ENCODE measurements at regions not wholly inside any gene's neighbourhood (a gene's known extent, or its start where the extent isn't known, plus 50 kb on each side); places are given as distances from the start of the nearest gene placed in this dataset.
A peak's percentile ranks its signal among the peaks of the same experiment; 100 is the strongest.

DNA sequence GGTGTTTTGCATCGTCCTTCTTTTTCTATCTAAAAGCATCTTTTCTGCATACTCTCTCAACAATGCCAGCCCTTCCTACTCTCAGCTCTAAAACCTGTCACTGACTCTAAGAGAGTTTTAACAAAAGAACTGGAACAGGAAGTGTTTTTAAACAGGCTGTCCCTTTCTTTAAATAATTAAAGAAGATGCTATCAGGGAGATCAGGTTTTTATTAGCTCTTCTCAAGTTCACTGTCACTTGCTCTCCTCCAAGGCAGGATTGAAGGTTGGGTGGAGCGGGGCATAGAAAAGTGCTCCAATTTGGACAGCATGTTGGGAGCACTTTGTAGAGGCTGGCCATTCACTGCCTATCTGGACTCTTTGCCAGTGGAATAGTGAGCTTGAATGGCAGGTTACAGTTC is 56.4 kb upstream of the BARX2 start:
- TF ChIP-seq, protein P1, sequence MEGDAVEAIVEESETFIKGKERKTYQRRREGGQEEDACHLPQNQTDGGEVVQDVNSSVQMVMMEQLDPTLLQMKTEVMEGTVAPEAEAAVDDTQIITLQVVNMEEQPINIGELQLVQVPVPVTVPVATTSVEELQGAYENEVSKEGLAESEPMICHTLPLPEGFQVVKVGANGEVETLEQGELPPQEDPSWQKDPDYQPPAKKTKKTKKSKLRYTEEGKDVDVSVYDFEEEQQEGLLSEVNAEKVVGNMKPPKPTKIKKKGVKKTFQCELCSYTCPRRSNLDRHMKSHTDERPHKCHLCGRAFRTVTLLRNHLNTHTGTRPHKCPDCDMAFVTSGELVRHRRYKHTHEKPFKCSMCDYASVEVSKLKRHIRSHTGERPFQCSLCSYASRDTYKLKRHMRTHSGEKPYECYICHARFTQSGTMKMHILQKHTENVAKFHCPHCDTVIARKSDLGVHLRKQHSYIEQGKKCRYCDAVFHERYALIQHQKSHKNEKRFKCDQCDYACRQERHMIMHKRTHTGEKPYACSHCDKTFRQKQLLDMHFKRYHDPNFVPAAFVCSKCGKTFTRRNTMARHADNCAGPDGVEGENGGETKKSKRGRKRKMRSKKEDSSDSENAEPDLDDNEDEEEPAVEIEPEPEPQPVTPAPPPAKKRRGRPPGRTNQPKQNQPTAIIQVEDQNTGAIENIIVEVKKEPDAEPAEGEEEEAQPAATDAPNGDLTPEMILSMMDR (IDR thresholded peaks at IDR 0.05; ENCODE audit: low read depth, low read length): no peak
- no peak for DNase-seq
- Histone ChIP-seq H3K4me3 (ENCODE audit: low read depth, low read length) (no peak overlapping the region), H3K27ac (no peak overlapping the region), H3K27me3 (ENCODE audit: insufficient read depth, low read depth, severe bottlenecking) (no peaks in the 10 kb centered on the region), H3K9me3 (ENCODE audit: severe bottlenecking) (no peaks in the 10 kb centered on the region), H3K36me3 (no peaks in the 10 kb centered on the region)

GRCh38 chr11:129317571-129317970 is 58.1 kb upstream of the BARX2 start:
- no peak overlapping the region for H3K27ac ChIP-seq
- H3K27me3 ChIP-seq (ENCODE audit: insufficient read depth, low read depth, severe bottlenecking): no peaks in the 10 kb centered on the region
- H3K36me3 ChIP-seq: no peaks in the 10 kb centered on the region
- TF ChIP-seq, protein P1 (IDR thresholded peaks at IDR 0.05; ENCODE audit: low read depth, low read length): no peak
- H3K4me3 ChIP-seq (ENCODE audit: low read depth, low read length): no peak overlapping the region
- no peaks in the 10 kb centered on the region for H3K9me3 ChIP-seq (ENCODE audit: severe bottlenecking)
- DNase-seq: no peak

DNA sequence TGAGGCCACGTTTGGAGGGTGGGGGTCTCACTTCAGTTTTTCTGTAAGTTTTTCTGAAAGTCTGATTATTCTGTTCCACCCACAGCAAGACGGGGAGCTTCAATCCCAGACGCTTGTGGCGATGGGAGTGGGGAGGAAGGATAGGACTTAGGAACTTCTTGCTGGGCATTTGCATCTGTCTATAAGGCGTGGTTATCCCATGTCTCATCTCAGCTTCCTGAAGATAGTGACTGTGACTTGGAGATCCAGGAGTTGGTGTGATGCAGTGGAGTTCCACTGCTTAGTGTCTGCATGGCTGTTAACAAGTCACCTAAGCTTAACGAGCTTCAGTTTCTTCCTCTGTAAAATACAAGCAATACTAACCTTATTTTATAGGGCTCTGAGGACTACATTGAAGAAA is 58.9 kb upstream of the BARX2 start:
- no peak overlapping the region for H3K27ac ChIP-seq
- no peak for DNase-seq
- no peaks in the 10 kb centered on the region for H3K9me3 ChIP-seq (ENCODE audit: severe bottlenecking)
- no peaks in the 10 kb centered on the region for H3K27me3 ChIP-seq (ENCODE audit: insufficient read depth, low read depth, severe bottlenecking)
- H3K4me3 ChIP-seq (ENCODE audit: low read depth, low read length): no peak overlapping the region
- TF ChIP-seq, protein P1 (IDR thresholded peaks at IDR 0.05; ENCODE audit: low read depth, low read length): no peak
- no peaks in the 10 kb centered on the region for H3K36me3 ChIP-seq

GRCh38 chr11:129315781-129316579 is 59.7 kb upstream of the BARX2 start:
- DNase-seq: peak; percentile 35
- peaks cover 1% of the 10 kb centered on the region for H3K9me3 ChIP-seq (ENCODE audit: severe bottlenecking)
- no peak overlapping the region for H3K27ac ChIP-seq
- TF ChIP-seq, protein P1 (IDR thresholded peaks at IDR 0.05; ENCODE audit: low read depth, low read length): no peak
- H3K36me3 ChIP-seq: no peaks in the 10 kb centered on the region
- no peaks in the 10 kb centered on the region for H3K27me3 ChIP-seq (ENCODE audit: insufficient read depth, low read depth, severe bottlenecking)
- no peak overlapping the region for H3K4me3 ChIP-seq (ENCODE audit: low read depth, low read length)

DNA sequence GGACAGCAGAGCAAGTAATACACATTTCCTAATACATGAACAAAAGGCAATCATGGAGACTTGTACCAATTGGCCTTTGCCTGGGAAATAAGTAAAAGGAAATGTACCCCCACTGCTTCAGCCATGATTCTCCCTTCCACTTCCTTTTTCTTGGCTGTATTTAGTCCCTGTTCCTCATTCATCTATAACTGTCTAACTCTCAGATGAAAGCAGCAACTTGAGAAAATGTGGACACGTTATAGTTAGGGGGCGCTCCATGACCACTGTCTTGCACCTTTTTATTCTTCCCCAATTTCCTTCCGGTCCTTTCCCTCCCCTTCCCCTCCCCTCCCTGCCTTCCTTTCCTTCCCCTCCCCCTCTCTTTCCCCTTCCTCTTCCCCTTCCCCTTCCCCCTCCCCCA is 61.3 kb upstream of the BARX2 start:
- no peak for DNase-seq

More for the DNA sequence above, 61.3 kb upstream of the BARX2 start:
- Histone ChIP-seq H3K9me3 (ENCODE audit: severe bottlenecking) (peaks cover 5% of the 10 kb centered on the region), H3K4me3 (ENCODE audit: low read depth, low read length) (no peak overlapping the region), H3K27ac (no peak overlapping the region), H3K27me3 (ENCODE audit: insufficient read depth, low read depth, severe bottlenecking) (no peaks in the 10 kb centered on the region), H3K36me3 (no peaks in the 10 kb centered on the region)
- TF ChIP-seq, protein P1 (IDR thresholded peaks at IDR 0.05; ENCODE audit: low read depth, low read length): 0 out of 2 replicates have a peak, but pooled peaks have one; percentile 5

Measured in WERI-Rb-1 (cell line).